PFSK-1 (cell line): ENCODE measurements at regions not wholly inside any gene's neighbourhood (a gene's known extent, or its start where the extent isn't known, plus 50 kb on each side); places are given as distances from the start of the nearest gene placed in this dataset.

Source experiments
- POLR2AphosphoS5 ChIP-seq: IDR thresholded peaks from 2 replicates; pipeline ENCODE4 v1.6.1; 2012; ENCODE audit warnings: low read depth, mild to moderate bottlenecking, control low read depth, low read length, moderate library complexity
- SIN3A ChIP-seq: IDR thresholded peaks from 2 replicates; pipeline ENCODE4 v1.6.1; 2012; ENCODE audit warnings: mild to moderate bottlenecking, low read length, moderate library complexity, borderline replicate concordance; ENCODE audit not compliant: insufficient read depth
- TAF1 ChIP-seq: IDR thresholded peaks from 2 replicates; pipeline ENCODE4 v1.6.1; 2012; ENCODE audit warnings: low read length, control low read depth, borderline replicate concordance; ENCODE audit not compliant: insufficient read depth
- TF ChIP-seq, protein P1 (sequence below), 2 experiments: IDR thresholded peaks; 2 replicates each; pipeline versions ENCODE4 v1.6.1 to v1.8.0; 2011 to 2012; ENCODE audit warnings: low read depth in 2 of 2, low read length in 2 of 2, control low read depth in 1 of 2, inconsistent platforms in 1 of 2, mild to moderate bottlenecking in 1 of 2, moderate library complexity in 1 of 2; ENCODE audit not compliant: insufficient read depth in 1 of 2

DNA sequence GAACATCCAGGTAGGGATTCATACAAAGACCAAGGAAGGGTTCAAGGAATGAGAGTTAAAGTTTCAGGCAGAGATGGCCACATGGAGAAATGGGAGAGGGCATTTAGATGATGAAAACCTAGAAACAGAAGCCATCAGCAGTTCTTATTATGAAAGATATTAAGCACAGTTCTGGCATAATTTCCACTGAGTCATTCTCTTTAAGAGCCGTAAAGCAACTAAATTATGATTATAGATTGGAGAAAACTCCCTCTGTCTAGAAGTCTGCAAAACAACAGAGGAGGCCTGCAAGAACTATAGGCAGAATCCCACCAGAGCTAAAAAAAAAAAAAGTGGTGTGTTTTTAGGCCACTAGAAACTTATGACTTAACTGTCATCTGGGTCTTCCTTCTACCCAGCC is 157.1 kb upstream of the MPDZ start:
- TF ChIP-seq, protein P1, sequence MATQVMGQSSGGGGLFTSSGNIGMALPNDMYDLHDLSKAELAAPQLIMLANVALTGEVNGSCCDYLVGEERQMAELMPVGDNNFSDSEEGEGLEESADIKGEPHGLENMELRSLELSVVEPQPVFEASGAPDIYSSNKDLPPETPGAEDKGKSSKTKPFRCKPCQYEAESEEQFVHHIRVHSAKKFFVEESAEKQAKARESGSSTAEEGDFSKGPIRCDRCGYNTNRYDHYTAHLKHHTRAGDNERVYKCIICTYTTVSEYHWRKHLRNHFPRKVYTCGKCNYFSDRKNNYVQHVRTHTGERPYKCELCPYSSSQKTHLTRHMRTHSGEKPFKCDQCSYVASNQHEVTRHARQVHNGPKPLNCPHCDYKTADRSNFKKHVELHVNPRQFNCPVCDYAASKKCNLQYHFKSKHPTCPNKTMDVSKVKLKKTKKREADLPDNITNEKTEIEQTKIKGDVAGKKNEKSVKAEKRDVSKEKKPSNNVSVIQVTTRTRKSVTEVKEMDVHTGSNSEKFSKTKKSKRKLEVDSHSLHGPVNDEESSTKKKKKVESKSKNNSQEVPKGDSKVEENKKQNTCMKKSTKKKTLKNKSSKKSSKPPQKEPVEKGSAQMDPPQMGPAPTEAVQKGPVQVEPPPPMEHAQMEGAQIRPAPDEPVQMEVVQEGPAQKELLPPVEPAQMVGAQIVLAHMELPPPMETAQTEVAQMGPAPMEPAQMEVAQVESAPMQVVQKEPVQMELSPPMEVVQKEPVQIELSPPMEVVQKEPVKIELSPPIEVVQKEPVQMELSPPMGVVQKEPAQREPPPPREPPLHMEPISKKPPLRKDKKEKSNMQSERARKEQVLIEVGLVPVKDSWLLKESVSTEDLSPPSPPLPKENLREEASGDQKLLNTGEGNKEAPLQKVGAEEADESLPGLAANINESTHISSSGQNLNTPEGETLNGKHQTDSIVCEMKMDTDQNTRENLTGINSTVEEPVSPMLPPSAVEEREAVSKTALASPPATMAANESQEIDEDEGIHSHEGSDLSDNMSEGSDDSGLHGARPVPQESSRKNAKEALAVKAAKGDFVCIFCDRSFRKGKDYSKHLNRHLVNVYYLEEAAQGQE (IDR thresholded peaks at IDR 0.05; ENCODE audit: insufficient read depth in 1 of 2, low read depth in 2 of 2, low read length in 2 of 2): no peak
- TF ChIP-seq POLR2AphosphoS5 (no peak), TAF1 (no peak), SIN3A (no peak)
